A172 (cell line): ENCODE measurements at regions not wholly inside any gene's neighbourhood (a gene's known extent, or its start where the extent isn't known, plus 50 kb on each side); places are given as distances from the start of the nearest gene placed in this dataset.
"Not testable (repeated sequence)": the region's sequence is repeated elsewhere in the genome, so short reads cannot be mapped to it uniquely, and the experiment has no call there.

Source experiments
- DNase-seq: peaks from one replicate; pipeline ENCODE4 v3.0.0-alpha.2; 2015; ENCODE audit warnings: low spot score

DNA sequence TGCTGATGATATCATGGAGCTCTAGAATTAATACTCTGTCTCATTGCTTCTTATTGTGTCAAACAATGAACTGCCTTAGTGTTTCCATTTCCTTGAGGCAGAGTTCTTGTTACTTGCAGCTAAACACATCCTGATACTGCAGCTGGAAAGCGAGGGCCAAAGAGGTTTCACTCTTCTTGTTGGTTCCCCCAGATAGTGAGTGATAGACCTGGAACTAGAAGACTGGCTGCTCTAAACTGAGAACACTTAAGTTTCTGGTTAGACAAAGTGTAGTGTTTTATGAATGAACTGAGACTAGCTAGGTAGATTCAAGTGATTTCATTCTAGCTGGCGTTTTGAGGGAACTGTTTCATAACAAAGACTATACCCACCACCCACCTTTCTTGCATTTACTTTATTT is 321.7 kb downstream of the TXNL1 start:
- no peak for DNase-seq

DNA sequence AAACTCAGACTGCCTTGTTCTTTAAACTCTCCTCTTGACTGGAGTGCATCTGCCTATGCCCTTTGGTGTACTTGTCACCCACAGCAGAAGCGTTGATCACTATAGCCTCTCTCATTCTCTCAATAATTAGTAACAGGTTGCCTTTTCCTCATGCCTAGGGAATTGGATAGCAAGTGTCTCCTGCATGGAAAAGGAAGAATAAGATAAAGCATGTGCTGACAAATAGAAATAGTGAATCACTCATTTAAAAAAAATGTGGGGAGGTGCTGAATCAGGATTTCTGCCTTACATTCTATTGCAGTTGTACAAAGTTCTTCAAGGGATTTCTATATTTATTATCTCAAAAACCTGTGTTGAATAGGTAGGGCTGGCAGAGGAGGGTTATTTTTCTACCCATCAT is 323.0 kb downstream of the TXNL1 start:
- DNase-seq = no peak

DNA sequence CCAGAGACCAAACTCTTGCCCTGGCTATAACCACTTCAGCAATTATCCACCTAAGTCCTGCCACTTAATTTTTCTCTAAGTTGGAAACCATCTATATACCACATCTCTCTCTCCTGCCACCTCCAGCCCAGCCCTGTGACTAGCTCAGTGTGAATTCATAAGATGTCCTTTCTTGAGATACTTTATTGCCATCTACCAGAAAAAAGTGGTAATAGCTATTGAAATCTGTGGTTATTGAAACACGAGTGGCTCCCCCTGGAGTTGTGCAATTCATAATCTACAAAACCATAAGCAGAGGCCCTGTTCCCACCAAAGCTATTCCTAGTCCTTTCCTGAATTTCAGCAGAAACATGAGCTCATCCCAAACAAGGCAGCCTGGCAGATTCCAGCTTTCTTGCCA is 324.0 kb downstream of the TXNL1 start:
- no peak for DNase-seq

DNA sequence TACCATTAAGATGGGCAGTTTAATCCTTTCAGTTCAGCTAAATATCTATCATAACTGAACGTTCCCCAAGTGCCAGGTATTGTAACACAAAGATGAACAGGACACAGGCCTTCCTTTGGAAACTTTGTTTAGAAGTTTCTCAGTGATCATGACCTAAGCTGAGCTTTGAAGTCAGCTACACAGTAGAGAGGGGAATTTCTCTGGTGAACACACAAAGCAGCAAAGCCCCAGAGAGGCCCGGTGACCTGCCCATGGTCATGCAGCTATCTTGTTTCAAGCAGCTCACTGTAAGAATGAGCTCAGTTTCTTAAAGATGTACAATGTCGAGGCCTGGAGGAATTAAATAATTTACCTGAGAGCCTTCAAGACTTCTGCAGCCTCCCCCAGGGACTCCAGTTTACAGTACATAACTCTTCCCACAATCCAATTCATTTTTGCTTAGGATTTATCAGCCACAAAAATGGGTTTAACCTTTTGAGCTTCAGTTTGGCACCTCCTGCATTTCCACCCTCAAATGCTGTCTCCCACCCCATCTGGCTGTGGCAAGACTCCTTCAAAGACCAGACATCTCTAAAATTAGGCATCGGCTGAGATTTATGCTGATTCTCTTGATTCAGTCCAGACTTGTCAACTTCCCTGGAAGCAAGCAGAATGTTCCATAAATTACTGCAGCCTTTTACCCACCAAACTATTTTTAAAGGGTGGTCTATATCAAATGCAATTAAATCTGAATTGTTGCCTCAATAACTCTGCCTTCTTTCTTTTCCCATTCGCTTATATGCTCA is 325.6 kb downstream of the TXNL1 start:
- DNase-seq = no peak

DNA sequence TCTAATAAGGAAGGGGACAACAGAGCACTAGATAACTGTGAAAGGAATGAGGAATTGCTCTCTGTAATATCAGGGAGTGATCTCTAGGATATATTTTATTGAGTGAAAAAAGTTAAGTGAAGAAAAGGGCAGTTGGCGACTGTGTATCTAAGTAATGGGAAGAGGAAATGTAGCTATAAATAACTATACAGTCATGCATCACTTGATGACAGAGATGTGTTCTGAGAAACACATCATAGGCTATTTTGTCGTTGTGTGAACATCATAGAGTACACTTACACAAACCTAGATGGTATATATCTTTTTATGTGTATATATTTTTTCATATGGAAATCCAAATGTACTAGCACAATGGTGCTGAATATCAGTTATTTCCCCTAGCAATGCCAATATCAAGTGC is 329.3 kb downstream of the TXNL1 start:
- no peak for DNase-seq

DNA sequence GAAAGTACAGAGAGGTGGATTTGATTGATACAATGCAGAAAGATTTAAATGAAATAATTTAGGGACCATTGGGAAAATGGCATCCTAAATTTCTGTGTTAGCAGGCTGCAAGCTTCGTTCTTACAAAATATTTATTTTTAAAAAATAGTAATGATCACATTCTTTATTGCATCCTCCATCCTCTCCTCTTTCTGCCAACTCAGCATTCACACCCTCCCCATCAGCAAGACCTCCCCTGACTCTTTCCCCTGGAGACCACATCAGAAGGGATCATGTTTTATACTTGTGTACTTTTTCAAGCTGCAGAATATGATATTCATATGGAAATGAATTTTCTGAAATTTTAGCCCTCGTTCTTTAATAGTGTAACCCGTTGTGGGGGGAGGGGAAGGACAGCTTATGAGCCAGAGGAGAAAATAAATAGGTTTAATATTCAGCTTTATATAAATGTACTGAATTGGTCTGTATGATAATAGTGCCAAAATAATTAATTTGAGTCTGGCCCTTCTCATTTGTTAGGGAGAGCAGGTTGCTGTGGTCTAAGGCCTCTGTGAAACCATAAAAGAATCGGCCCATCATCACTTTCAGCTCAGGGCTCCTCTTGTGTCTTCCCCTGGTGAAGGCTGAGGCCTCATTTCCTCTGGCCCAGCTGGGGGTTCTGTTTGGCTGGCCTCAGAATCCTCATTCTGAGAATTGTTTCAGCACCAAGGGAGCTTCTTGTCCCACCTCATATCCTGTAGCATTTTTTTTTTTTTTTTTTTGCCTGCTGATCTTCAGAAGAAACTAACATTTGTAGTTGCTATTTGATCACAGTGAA is 330.8 kb downstream of the TXNL1 start:
- no peak for DNase-seq

DNA sequence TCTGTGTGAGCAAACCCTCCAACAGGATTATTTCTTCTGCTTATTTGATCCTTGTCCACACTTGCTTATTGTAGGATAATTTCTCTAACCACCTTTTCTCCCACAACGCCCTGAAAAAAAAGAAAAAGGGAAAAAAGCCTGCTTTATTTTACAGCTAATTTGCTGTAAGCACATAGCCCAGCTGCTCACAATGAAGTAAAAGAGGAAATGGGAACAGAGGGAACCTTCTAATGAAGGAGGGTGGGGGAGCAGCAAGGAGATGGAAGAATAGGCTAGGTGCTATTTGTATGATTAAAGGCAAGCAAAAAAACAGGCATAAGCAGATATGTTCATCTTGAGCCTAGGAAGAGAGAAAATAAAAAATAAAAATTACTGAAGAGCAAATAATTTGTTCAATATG is 331.6 kb downstream of the TXNL1 start:
- DNase-seq = no peak

DNA sequence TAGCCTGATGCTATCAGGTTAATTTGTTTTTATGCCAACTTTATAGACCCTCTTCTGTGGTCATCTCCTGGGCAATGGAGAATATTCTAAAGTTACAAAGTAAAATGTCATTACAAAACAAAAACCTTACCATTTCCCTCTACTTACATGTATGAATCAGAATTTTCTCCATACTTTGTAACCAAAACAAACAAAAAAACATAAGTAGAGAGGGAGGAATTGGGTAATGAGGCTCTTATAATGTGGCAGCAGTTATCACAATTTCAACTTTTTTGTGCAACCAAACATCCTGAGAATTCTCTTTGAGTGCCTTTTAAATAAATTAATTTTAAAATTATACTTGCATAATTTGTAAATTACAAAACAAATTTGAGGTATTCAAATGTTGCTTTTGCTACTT is 332.8 kb downstream of the TXNL1 start:
- DNase-seq = no peak

DNA sequence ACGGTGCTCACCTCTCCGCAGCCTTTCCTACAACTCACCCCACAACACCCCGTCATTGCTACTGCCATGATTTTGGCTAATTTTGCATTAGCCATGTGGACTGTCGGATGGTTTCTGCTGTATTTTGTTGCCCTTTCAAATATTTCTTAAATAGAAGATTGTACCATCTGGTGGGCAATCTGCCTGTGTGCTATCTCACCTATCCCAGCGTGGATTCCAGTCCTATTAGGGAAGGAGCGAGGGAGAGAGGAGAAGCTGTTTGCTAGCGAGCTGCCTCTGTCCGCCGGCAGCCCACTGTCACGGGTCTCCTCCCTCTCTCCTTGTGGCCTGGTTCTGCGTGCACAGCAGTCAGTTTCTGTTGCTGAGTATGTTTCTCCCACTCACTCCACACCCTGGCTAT is 336.2 kb downstream of the TXNL1 start:
- DNase-seq = no peak

DNA sequence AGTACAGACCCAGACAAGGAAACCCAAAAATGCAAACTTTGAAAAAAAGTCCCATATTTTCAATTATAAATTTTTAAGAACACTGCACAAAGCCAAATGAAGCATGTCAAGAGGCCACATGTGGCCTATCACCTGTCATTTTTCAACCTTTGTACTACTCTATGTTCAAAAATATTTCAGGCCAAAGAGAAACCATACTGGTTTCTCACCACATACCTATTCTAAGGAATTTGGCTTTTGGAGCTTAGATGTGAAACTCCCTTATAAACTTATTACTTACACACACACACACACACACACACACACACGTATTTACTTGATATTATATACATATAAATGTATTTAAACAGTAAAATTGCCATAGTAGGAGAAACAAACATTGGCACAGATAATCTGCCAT is 338.7 kb downstream of the TXNL1 start:
- no peak for DNase-seq

DNA sequence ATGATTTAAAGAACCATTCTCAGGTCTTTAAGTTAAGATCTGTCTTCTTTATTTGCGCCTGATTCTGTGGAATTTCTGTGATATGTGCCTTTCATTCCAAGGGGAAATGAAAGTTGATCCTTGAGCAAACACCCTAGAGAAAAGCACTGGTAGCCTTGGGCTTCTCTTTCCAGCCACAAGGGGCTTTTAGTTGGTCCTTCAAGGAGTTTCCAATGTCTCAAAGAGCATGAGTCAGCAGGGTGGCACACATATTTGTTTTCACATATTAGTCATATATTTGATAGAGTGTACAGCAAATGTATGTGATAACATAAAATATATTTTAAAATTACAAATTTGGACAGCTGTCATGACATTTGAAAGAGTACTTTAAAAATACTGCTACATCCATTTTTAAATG is 339.5 kb downstream of the TXNL1 start:
- DNase-seq = peak; percentile 54

DNA sequence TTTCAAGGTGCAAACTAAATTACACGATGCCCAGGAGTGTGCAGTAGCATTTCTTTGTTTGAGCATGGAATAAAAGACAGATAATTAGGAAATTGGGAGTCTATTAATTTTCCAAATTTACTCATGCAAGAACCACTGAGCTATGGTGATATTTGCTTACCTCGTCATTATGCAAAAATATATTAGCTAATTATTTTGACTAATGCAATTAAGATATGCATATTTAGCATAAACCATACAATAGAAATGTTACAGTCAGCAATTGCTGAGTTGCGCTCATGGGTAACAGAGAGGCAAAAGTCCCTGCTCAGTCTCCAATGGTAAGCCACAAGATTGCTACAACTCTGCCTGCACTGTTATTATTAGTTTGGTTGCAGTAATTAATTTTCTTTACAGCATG is 342.0 kb downstream of the TXNL1 start:
- no peak for DNase-seq

DNA sequence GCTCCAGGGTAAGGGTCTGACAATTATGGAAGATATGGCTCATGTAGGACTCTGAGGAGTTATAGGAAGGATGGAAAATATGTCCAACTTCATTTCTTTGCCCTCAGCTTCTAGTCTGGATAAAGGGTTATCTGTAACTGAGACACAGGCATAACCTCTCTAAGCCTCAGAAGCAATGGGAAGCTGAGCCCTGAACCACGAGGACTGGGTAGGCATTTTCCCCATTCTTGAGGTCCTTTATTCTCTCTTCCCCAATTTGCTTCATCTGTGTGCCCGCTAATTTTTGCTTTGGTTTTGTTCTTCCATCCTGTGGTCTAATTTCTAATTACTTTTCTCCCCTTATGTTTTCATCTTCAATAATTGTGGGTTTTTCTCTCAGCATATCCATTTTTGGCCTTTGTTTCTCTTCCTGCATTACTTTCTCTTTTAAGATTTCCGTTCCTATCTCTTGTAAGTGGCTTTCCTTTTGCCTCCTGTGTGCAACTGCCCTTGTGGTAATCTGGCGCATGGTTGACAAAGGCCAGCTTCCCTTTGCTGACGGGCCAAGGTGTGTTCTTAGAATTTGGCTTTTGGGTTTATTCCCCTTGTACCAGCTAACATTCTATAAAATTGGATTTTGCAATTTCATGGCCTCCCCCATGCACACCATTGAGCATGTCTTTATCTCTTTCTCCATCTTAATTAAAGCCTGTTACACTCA is 343.8 kb downstream of the TXNL1 start:
- no peak for DNase-seq

DNA sequence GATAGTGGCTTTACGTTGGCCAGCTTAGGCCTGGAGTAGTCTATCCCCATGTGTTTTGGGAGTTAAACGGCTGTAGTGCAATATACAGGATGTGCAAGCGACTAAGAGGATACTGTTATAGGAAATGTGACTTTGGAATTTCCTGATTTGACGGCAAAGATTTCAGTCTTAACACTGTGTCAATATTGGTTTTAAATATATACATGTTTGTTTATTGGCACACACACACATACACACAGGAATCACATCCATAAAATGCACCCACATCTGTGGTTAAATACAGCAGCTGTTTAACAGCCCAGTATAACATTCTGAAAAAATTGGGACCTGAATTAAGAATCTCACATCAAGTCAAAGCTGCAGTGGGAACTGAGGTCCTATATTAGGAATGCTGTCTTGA is 347.1 kb downstream of the TXNL1 start:
- no peak for DNase-seq

DNA sequence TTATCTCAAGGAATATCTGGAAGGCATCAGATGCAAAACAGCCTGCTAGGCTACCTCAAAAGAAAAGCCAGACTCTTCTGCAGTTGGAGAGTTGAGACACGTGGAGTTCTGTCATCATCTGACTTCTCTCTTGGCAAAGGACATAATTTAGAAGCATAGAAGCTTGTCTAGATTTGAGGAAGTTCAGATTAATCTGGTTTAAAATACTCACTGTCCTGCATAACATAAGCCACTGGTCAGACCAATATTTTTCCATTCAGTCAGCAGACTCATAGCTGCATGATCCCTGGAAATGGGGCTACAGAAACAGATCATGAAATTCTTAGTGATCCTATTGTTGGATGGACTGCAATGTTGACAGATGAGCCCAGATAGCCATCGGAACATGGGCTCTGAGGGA is 349.0 kb downstream of the TXNL1 start:
- no peak for DNase-seq

DNA sequence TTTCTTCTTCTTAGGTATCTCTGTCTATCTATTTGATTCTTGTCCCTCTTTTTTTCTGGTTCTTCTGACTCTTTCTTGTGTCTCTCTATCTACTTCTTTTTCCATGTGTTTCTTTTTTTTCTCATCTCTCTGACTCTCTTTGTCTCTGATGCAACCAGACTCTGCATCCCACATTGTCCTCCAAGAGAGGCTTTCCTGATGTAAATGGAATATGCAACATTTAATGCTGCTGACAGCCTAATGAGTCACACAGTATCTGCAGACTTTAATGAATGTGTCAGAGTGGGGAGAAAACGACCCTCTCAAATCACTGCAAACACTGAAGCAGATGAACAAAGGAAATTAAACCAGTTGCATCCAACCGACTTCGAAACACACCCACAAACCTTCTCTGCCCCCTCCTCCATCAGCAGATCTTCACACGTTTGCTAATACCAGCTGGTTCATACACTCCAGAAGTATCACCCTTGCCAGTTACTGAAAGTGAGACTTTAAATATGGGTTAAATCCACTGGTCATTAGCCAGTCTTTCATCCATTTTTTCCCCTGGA is 351.5 kb downstream of the TXNL1 start:
- peak; percentile 6 for DNase-seq

DNA sequence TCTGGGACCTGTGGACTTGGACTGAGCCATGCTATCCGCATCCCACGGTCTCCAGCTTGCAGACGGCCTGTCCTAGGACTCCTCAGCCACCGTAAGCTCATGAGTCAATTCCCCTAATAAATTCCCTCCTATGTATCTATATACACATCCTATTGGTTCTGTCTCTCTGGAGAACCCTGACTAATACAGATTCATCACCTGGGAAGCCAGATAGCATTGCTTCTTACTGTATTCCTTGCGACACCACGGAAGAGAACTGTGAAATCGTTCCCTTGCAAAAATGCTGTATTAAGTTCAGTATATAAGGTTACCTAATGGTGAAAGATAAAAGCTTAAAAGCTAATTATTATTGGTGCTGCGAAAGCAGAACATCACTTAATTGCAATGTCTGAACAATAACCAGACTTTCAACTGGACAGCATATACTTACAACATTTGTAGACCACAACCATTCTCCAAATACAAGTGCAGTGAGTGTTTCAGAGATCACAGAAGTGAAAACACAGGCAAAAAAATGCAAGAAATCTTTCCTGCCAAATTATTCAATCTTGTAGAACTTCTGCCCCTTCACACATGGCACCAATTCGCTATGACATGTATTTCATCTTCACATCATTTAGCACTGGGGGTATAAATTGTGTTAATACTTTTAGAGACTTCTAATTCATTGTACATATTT is 352.9 kb downstream of the TXNL1 start:
- no peak for DNase-seq

DNA sequence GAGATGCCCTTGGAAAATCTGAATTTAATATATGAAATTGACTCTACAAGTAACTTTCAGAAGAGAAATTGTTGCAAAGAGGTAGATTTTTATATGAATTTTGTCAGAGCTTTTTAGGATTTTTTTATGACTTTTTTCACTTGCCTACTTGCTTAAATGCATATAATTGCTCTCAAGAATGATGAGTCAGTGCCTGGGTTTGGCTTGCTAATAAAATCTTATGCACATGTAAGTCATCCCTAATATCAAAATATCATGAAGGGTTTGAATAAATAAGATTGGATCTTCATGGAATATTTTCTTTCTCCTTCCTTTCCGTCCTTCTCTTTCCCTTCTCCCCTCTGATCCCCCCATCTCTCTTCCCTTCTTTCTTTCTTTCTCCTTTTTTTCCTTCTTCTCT is 354.1 kb downstream of the TXNL1 start:
- DNase-seq = no peak

DNA sequence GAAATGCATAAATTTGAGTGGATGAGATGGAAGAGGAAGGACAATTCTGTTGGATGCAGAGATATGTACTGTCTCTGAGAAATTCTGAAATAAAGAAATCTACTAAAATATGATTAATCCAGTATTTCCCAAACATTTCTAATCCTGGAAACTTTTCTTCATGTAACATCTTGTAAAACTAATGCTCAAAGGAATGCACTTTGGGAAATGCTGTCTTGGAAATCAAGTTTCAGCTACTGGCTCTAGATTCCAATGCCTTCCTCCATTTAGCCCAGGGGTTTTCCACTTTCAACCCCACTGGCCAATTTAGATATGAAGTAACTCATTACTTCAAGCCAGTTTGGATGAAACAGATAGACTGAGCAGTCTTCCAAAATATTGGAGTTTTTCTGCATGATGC is 355.1 kb downstream of the TXNL1 start:
- no peak for DNase-seq

DNA sequence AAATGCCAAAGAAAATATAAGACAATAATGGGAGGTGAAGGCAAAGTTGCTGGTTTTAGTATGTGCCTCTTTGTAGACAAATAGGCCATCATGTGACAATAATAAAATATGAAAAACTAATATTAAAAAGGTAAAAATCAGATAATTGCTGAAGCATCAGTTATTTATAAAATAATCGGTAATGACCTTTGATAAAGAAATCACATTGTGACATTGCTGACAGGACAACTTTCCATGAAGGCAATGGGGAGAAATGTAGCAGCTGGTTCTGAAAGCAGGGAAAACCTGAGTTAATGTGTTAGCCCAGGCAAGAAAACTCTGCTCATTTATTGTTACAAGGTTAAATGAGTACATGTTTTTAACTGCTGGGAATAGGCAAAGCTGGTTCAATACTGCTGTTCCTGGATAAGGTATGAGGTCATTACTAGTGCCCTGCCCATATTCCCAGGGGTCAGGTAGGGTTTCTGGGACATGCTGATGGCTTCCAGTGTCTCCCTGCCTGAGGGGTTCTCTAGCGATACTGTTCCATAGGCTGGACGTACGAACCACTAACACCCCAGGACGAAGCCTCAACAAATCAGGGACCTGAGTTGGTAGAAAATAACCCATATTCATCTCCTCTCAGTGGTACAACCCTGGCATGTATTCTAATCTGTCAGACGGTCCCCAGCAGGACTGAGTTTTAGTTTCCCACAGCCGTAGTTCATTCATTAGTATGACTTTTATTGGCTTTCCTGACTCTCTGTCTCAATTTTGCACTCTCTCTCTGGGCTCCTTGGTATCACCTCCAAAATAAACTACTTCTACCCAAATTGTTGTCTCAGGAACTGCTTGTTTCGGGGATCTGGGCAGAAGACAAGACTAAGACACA is 355.9 kb downstream of the TXNL1 start:
- DNase-seq = no peak

DNA sequence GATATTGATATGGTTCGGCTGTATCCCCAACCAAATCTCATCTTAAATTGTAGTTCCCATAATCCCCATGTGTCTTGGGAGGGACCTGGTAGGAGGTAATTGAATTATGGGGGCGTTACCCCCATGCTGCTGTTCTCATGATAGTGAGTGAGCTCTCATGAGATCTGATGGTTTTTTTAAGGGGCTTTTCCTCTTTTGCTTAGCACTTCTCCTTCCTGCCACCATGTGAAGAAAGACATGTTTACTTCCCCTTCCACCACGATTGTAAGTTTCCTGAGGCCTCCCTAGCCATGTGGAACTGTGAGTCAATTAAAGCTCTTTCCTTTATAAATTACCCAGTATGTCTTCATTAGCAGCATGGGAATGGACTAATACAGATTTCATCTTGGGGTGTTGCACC is 358.6 kb downstream of the TXNL1 start:
- not testable (repeated sequence) for DNase-seq
